ENCODE measurements at regions not wholly inside any gene's neighbourhood (a gene's known extent, or its start where the extent isn't known, plus 50 kb on each side); places are given as distances from the start of the nearest gene placed in this dataset.

DNA sequence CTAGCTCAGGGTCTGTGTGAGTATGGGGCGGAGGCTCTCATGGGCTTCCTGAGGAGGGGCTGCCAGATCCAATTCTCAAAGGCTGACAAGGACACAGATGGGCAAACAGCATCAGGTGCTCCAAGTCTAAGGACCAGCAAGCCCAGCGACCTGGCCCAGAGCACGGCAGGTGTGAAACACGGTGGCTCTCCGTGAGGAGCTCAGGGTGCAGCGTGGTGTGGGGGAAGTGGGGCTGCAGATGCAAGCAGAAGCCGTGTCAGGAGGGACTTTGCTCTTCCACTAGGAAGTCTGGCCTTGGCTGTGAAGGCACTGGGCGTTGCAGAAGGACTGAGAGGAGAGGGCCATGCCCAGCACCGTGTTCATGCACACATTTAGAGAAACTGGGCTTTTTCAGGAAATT lies 420.0 kb downstream of the GADD45G start:
- no peak for TF ChIP-seq EGR1 (IDR thresholded peaks at IDR 0.05)
- TF ChIP-seq TCF12 (IDR thresholded peaks at IDR 0.05; ENCODE audit: low read depth) = no peak
- no peak for TF ChIP-seq TEAD4 (IDR thresholded peaks at IDR 0.05)
- no peak for TF ChIP-seq USF1 (IDR thresholded peaks at IDR 0.05)
- TF ChIP-seq RAD21 (IDR thresholded peaks at IDR 0.05; ENCODE audit: low read depth) = no peak
- TF ChIP-seq ZBTB7A (IDR thresholded peaks at IDR 0.05; ENCODE audit: low read depth) = no peak
- TF ChIP-seq CREB1 (IDR thresholded peaks at IDR 0.05; ENCODE audit: low read depth) = no peak
- TF ChIP-seq CEBPB (IDR thresholded peaks at IDR 0.05) = no peak
- no peak for TF ChIP-seq TAF1 (IDR thresholded peaks at IDR 0.05; ENCODE audit: low read depth)
- TF ChIP-seq, protein P1, sequence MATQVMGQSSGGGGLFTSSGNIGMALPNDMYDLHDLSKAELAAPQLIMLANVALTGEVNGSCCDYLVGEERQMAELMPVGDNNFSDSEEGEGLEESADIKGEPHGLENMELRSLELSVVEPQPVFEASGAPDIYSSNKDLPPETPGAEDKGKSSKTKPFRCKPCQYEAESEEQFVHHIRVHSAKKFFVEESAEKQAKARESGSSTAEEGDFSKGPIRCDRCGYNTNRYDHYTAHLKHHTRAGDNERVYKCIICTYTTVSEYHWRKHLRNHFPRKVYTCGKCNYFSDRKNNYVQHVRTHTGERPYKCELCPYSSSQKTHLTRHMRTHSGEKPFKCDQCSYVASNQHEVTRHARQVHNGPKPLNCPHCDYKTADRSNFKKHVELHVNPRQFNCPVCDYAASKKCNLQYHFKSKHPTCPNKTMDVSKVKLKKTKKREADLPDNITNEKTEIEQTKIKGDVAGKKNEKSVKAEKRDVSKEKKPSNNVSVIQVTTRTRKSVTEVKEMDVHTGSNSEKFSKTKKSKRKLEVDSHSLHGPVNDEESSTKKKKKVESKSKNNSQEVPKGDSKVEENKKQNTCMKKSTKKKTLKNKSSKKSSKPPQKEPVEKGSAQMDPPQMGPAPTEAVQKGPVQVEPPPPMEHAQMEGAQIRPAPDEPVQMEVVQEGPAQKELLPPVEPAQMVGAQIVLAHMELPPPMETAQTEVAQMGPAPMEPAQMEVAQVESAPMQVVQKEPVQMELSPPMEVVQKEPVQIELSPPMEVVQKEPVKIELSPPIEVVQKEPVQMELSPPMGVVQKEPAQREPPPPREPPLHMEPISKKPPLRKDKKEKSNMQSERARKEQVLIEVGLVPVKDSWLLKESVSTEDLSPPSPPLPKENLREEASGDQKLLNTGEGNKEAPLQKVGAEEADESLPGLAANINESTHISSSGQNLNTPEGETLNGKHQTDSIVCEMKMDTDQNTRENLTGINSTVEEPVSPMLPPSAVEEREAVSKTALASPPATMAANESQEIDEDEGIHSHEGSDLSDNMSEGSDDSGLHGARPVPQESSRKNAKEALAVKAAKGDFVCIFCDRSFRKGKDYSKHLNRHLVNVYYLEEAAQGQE (IDR thresholded peaks at IDR 0.05; ENCODE audit: low read depth) = no peak
- TF ChIP-seq, protein P2, sequence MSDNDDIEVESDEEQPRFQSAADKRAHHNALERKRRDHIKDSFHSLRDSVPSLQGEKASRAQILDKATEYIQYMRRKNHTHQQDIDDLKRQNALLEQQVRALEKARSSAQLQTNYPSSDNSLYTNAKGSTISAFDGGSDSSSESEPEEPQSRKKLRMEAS (IDR thresholded peaks at IDR 0.05) = no peak
- no peak for TF ChIP-seq EP300 (IDR thresholded peaks at IDR 0.05; ENCODE audit: borderline replicate concordance)
- TF ChIP-seq YY1 (IDR thresholded peaks at IDR 0.05; ENCODE audit: low read depth) = no peak
- TF ChIP-seq NFIC (IDR thresholded peaks at IDR 0.05) = no peak

- TF ChIP-seq FOXM1 (IDR thresholded peaks at IDR 0.05; ENCODE audit: borderline replicate concordance, low read depth) (no peak), CREB1 (IDR thresholded peaks at IDR 0.05; ENCODE audit: low read depth) (no peak), TAF1 (IDR thresholded peaks at IDR 0.05; ENCODE audit: low read depth) (no peak), TCF12 (IDR thresholded peaks at IDR 0.05; ENCODE audit: low read depth) (no peak), TEAD4 (IDR thresholded peaks at IDR 0.05) (no peak), NFIC (IDR thresholded peaks at IDR 0.05) (no peak), EP300 (IDR thresholded peaks at IDR 0.05; ENCODE audit: borderline replicate concordance) (no peak), CEBPB (IDR thresholded peaks at IDR 0.05) (no peak), ZBTB7A (IDR thresholded peaks at IDR 0.05; ENCODE audit: low read depth) (no peak), EGR1 (IDR thresholded peaks at IDR 0.05) (no peak), RAD21 (IDR thresholded peaks at IDR 0.05; ENCODE audit: low read depth) (no peak), YY1 (IDR thresholded peaks at IDR 0.05; ENCODE audit: low read depth) (no peak), USF1 (IDR thresholded peaks at IDR 0.05) (no peak)
- TF ChIP-seq, protein P2 (IDR thresholded peaks at IDR 0.05) = no peak
- TF ChIP-seq, protein P1 (IDR thresholded peaks at IDR 0.05; ENCODE audit: low read depth) = no peak
Observed at GRCh38 chr9:90025816-90026215, 421.0 kb downstream of the GADD45G start.

GRCh38 chr9:90027296-90027790 lies 422.5 kb downstream of the GADD45G start:
- TF ChIP-seq CEBPB (IDR thresholded peaks at IDR 0.05) = no peak
- TF ChIP-seq, protein P1 (IDR thresholded peaks at IDR 0.05; ENCODE audit: low read depth) = no peak

DNA sequence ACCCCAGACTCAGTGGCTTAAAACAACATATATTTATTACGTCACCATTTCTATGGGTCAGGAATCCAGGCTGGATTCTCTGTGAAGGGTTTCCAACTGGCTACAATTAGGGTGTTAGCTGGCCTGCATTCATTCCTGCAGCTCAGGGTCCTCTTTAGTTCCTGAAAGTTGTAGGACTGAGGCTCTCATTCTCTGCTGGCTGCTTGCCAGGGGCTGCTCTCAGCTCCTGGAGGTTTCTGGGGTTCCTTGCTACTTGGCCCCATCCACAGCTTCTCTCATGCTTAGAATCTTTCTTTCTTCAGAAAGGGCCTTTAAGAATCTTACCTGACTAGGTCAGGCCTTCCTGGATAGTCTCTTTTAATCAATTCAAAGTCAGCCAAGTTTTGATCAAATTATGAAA lies 424.6 kb downstream of the GADD45G start:
- TF ChIP-seq CEBPB (IDR thresholded peaks at IDR 0.05) (no peak), FOXM1 (IDR thresholded peaks at IDR 0.05; ENCODE audit: borderline replicate concordance, low read depth) (no peak), CREB1 (IDR thresholded peaks at IDR 0.05; ENCODE audit: low read depth) (no peak), ZBTB7A (IDR thresholded peaks at IDR 0.05; ENCODE audit: low read depth) (no peak), TEAD4 (IDR thresholded peaks at IDR 0.05) (no peak), EP300 (IDR thresholded peaks at IDR 0.05; ENCODE audit: borderline replicate concordance) (no peak)

- TF ChIP-seq, protein P2 (IDR thresholded peaks at IDR 0.05) = no peak
- no peak for TF ChIP-seq ZBTB7A (IDR thresholded peaks at IDR 0.05; ENCODE audit: low read depth)
- no peak for TF ChIP-seq EP300 (IDR thresholded peaks at IDR 0.05; ENCODE audit: borderline replicate concordance)
- TF ChIP-seq, protein P1 (IDR thresholded peaks at IDR 0.05; ENCODE audit: low read depth) = no peak
- TF ChIP-seq TAF1 (IDR thresholded peaks at IDR 0.05; ENCODE audit: low read depth) = no peak
- TF ChIP-seq USF1 (IDR thresholded peaks at IDR 0.05) = no peak
- TF ChIP-seq CEBPB (IDR thresholded peaks at IDR 0.05) = no peak
- no peak for TF ChIP-seq NFIC (IDR thresholded peaks at IDR 0.05)
- TF ChIP-seq CREB1 (IDR thresholded peaks at IDR 0.05; ENCODE audit: low read depth) = no peak
- TF ChIP-seq TEAD4 (IDR thresholded peaks at IDR 0.05) = no peak
- no peak for TF ChIP-seq YY1 (IDR thresholded peaks at IDR 0.05; ENCODE audit: low read depth)
- TF ChIP-seq EGR1 (IDR thresholded peaks at IDR 0.05) = no peak
- no peak for TF ChIP-seq RAD21 (IDR thresholded peaks at IDR 0.05; ENCODE audit: low read depth)
- no peak for TF ChIP-seq FOXM1 (IDR thresholded peaks at IDR 0.05; ENCODE audit: borderline replicate concordance, low read depth)
- no peak for TF ChIP-seq TCF12 (IDR thresholded peaks at IDR 0.05; ENCODE audit: low read depth)
Observed at GRCh38 chr9:90029996-90030395, 425.2 kb downstream of the GADD45G start.
